Left forelimb (tissue), 1 donor: ENCODE measurements at regions not wholly inside any gene's neighbourhood (a gene's known extent, or its start where the extent isn't known, plus 50 kb on each side); places are given as distances from the start of the nearest gene placed in this dataset.
"Not testable (repeated sequence)": the region's sequence is repeated elsewhere in the genome, so short reads cannot be mapped to it uniquely, and the experiment has no call there.

Source experiments
- DNase-seq: peaks from one replicate; pipeline ENCODE4 v3.0.0-alpha.2; 2018; ENCODE audit warnings: low spot score

- no peak for DNase-seq
Measured at GRCh38 chr12:116430911-116431565, 128.1 kb upstream of the MAP1LC3B2 start.

DNA sequence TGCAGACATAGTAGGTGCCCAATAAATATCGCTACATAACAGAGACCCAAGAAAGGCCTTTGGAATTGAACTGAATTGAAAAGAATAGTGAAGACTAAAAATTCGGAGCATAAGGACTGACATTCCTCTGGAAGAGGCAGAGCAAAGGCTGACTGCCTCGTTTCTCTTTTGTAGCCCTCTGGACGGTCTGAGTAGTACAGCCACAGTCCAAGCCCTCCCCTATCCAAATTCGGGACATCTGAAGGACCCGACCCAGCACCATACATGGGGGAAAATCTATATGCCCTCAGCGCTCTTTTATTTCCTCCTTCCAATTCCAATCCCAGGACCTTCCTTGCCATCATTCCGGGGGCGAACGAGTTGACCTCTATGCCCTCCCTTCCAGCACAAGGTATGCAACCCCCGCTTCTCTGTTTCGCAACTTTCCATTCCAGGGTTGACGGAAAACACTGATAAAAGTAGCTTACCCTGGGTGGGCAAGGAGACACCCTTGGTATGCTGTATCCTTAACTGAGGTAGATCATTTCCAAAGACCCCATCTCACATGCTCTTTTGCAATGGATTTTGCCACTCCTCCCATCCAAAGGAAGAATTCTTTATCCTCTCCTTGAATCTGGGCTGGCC, 127.4 kb upstream of the MAP1LC3B2 start:
- no peak for DNase-seq

GRCh38 chr12:116432314-116432750, 126.8 kb upstream of the MAP1LC3B2 start:
- peak; percentile 74 for DNase-seq

- no peak for DNase-seq
Measured at GRCh38 chr12:116433249-116433648, 125.9 kb upstream of the MAP1LC3B2 start.

GRCh38 chr12:116434155-116435011, 124.8 kb upstream of the MAP1LC3B2 start:
- DNase-seq, result peak; percentile 84

- no peak for DNase-seq
Measured at GRCh38 chr12:116435984-116436383, 123.2 kb upstream of the MAP1LC3B2 start.

GRCh38 chr12:116436561-116437249, 122.5 kb upstream of the MAP1LC3B2 start:
- no peak for DNase-seq

- no peak for DNase-seq
Measured at GRCh38 chr12:116441292-116441691, 117.9 kb upstream of the MAP1LC3B2 start.

GRCh38 chr12:116442304-116442703, 116.9 kb upstream of the MAP1LC3B2 start:
- DNase-seq, result no peak

GRCh38 chr12:116442946-116443345, 116.2 kb upstream of the MAP1LC3B2 start:
- DNase-seq, result no peak

GRCh38 chr12:116443821-116444589, 115.2 kb upstream of the MAP1LC3B2 start:
- DNase-seq, result no peak

DNA sequence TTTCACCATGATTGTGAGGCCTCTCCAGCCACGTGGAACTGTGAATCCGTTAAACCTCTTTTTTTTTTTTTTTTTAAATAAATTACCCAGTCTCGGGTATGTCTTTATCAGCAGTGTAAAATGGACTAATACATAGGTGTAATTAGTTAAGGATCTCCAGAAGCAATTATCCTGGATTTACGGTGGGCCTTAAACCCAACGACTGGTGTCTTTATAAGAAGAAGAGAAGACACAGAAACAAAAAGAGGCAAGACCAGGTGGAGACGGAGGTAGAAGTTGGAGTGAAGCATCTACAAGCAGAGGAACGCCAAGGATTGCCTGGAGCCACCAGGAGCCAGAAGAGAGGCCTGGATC, 114.6 kb upstream of the MAP1LC3B2 start:
- no peak for DNase-seq

DNA sequence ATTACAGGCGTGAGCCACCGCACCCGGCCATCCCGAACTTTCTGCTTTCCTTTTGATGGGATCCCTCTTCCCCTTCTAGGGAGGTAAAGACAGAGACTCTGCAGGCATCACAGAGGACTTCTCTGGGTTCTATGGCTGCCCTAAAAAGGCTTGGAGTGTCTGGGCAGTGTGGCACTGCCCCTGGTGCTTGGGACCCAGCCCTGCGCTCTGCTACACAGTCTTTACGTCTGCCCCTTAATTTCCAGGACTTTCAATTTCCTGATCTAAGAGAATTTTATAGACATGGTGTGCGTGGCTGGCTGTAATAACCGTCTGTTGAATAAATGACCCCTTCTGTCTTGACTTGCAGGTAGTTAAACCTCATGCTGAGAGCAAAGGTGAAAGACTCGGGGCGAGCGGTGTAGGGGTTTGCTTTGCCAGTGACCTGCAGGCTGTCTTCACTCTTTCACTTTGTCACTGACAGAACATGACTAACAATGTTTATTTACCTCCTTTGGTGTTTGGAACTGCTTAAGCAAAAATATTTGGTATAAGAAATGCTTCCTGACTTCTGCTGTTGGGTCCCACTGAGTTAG, 110.9 kb upstream of the MAP1LC3B2 start:
- DNase-seq, result no peak

DNA sequence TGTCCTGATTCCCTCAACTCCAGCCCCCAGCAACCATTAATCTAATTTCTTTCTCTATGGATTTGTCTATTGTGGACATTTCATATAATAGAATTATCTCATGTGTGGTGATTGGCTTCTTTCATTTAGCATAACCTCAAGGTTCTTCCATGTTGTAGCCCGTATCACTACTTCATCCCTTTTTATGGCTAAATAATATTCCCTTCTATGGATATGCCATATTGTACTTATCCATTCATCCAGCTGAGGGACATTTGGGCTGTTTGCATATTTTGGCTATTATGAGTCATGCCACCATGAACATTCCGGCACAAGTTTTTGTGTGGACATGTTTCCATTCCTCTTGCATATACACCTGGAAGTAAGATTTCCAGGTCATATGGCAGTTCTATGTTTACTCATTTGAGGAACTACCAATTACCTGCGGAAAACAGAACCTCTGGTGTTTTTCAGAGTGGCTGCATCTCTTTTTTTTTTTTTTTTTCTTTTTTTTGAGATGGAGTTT, 108.7 kb upstream of the MAP1LC3B2 start:
- no peak for DNase-seq

GRCh38 chr12:116452975-116453374, 106.2 kb upstream of the MAP1LC3B2 start:
- DNase-seq, result not testable (repeated sequence)

DNA sequence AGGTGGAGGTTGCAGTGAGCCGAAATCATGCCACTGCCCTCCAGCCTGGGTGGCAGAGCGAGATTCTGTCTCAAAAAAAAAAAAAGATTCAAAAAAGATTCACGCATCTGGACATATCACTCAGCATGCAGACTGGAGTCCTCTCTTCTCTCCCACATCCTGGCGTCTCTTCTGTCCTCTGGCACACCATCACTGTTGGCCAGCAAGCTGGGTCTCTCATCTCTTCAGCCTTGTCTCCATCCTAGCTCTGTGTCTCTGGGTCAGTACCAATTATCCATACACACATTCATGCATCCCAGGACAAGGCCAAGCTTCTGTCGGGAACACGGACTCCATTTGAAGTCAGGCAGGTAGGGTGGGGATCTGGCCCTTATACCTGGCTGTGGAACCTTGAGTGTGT, 105.5 kb upstream of the MAP1LC3B2 start:
- DNase-seq, result no peak

GRCh38 chr12:116454076-116454475, 105.1 kb upstream of the MAP1LC3B2 start:
- no peak for DNase-seq

DNA sequence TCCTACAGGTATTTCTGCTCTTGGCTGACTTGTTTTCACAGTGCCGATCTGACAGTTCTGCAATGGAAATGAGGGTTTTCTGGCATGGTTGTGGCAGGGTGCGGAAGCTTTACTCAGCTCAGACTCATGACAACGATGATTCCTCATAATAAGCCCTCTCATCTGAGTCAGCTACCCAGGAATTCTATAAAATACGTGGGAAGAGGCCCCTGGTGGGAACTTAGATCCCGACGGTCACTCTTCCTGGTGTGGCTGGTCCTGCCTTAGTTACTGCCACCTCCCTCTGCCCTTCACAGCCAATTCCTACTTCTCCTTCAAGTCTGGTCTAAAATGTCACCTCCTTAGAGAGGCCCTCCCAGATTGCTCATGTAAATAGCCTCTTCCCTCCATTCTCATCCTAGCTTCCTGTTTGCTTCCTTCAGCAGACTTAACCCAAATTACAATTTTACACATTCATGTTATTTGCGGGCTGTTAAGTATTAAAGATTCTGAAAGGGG, 104.2 kb upstream of the MAP1LC3B2 start:
- DNase-seq, result no peak

DNA sequence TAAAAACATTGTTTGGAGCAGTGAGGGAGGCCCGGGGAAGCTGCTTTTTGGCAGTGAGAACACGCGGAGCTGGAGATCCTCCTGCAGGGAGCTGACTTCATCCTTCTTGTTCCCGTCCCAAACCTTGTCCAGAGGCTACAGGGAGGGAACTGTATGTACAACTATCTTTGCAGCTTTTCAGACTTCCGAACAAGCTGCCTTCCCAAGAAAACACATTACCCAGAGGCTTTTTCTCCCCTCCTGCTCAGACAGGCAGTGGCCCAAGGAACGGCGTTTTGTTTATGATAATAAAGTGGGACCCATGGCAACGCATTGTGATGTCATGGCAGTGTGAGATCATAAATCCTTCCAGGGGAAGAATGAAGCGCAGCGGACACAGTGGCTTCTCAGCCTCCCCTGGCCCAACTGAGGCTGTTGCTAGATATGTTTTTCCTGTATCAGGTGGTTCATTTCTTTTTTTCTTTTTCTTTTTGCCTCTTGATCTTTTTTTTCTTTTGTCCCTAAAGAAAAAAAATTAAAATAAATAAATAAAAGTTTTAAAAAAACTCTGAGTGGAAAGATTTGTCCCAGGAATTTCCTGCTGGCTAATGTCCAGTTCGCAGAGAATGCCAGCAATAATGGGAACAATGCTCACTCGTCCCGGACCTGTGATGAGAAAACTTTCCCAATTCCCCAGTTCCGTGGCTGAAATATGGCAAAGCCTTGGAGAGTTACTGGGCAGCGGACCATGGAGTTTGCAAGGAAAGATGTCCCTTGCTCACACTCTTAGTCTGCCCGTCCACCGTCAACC, 103.4 kb upstream of the MAP1LC3B2 start:
- peak; percentile 90 for DNase-seq
